Upper lobe of left lung (tissue), 6 donors: ENCODE measurements at regions not wholly inside any gene's neighbourhood (a gene's known extent, or its start where the extent isn't known, plus 50 kb on each side); places are given as distances from the start of the nearest gene placed in this dataset.
"Not testable (repeated sequence)": the region's sequence is repeated elsewhere in the genome, so short reads cannot be mapped to it uniquely, and the experiment has no call there.

Experiments
- ATAC-seq, 2 donors: fragments of 200-7000 bp; cut with Tn5 transposase; one replicate each; pipeline ENCODE4 v1.9.1; 2022; ENCODE audit warnings: mild to moderate bottlenecking in 2 of 2, moderate library complexity in 2 of 2; ENCODE audit not compliant: low FRiP score in 2 of 2
- DNase-seq, 2 donors: peaks; one replicate each; pipeline ENCODE4 v3.0.0-alpha.2; 2019 to 2020
- H3K27ac ChIP-seq, 4 donors: fragments of 200-600 bp; sonication (generic); one replicate each; pipeline ENCODE4 v1.5.1; 2016 to 2019
- H3K27me3 ChIP-seq, 4 donors: fragments of 200-600 bp; sonication (generic); one replicate each; pipeline ENCODE4 v1.5.1; 2017 to 2019
- H3K36me3 ChIP-seq, 4 donors: fragments of 200-600 bp; sonication (generic); one replicate each; pipeline ENCODE4 v1.5.1; 2016 to 2019
- H3K4me1 ChIP-seq, 4 donors: fragments of 200-600 bp; sonication (generic); one replicate each; pipeline ENCODE4 v1.5.1; 2018 to 2019
- H3K4me3 ChIP-seq, 4 donors: fragments of 200-600 bp; sonication (generic); one replicate each; pipeline ENCODE4 v1.5.1; 2017 to 2019; ENCODE audit warnings: mild to moderate bottlenecking in 2 of 4, moderate library complexity in 1 of 4
- H3K9me3 ChIP-seq, 4 donors: fragments of 200-600 bp; sonication (generic); one replicate each; pipeline ENCODE4 v1.5.1; 2018 to 2019
- CTCF ChIP-seq, 6 experiments: fragments of 450-650 bp in 4 of 6; fragments of 200-600 bp in 2 of 6; sonication (generic) in 2 of 6; IDR thresholded peaks; one replicate each; pipeline ENCODE4 v1.5.1; 2016 to 2019; ENCODE audit warnings: antibody characterized with exemption in 6 of 6
- EP300 ChIP-seq, 4 donors: sonication (generic); formaldehyde crosslinking; IDR thresholded peaks; one replicate each; pipeline ENCODE4 v1.5.1; 2017; ENCODE audit warnings: antibody characterized with exemption in 4 of 4, control low read depth in 2 of 4
- POLR2A ChIP-seq, 4 donors: fragments of 450-650 bp; IDR thresholded peaks; one replicate each; pipeline ENCODE4 v1.5.1; 2016 to 2017; ENCODE audit warnings: antibody characterized with exemption in 4 of 4, mild to moderate bottlenecking in 2 of 4
- POLR2AphosphoS5 ChIP-seq, 2 donors: sonication (generic); formaldehyde crosslinking; IDR thresholded peaks; one replicate each; pipeline ENCODE4 v1.5.1; 2017; ENCODE audit warnings: antibody characterized with exemption in 2 of 2
- WGBS, 2 donors: methylation state at CpG; one replicate each; pipeline ENCODE4 v1.1.5; 2017 to 2018; 5-methylcytosine and 5-hydroxymethylcytosine counted together
- donor health status: DM: no; HTN: no; CAD: no; lungs with moderate emphysema.
- donor health status: DM: no; HTN: yes; CAD: no; lungs with severe emphysema.

GRCh38 chr10:90007226-90007625 lies 305.8 kb downstream of the KIF20B start:
- no peak overlapping the region for H3K27ac ChIP-seq
- 89 to 97% methylated on average over 1 of the region's 1 CpG for WGBS, 2 donors
- no peaks in the 10 kb centered on the region for H3K27me3 ChIP-seq
- TF ChIP-seq CTCF (IDR thresholded peaks at IDR 0.05), result no peak
- no peak for TF ChIP-seq POLR2A (IDR thresholded peaks at IDR 0.05)
- TF ChIP-seq POLR2AphosphoS5 (IDR thresholded peaks at IDR 0.05), result no peak
- TF ChIP-seq EP300 (IDR thresholded peaks at IDR 0.05), result no peak
- no peaks in the 10 kb centered on the region for H3K4me1 ChIP-seq
- no peak for ATAC-seq
- no peaks in the 10 kb centered on the region for H3K36me3 ChIP-seq
- no peak overlapping the region for H3K4me3 ChIP-seq
- DNase-seq, result no peak
- peaks cover 0 to 3% (median 0%) of the 10 kb centered on the region in 4 donors for H3K9me3 ChIP-seq

GRCh38 chr10:90011281-90011680 lies 309.9 kb downstream of the KIF20B start:
- peak in 1 of 2 donors; percentile 46 for DNase-seq
- not testable (repeated sequence) for H3K27me3 ChIP-seq, H3K4me3 ChIP-seq, ATAC-seq, H3K36me3 ChIP-seq, H3K27ac ChIP-seq, H3K9me3 ChIP-seq, H3K4me1 ChIP-seq
- 80 to 100% methylated on average over 2 to 14 of the region's 14 CpGs for WGBS, 2 donors

GRCh38 chr10:90018819-90019218 lies 317.4 kb downstream of the KIF20B start:
- ATAC-seq, result no peak
- TF ChIP-seq POLR2AphosphoS5 (IDR thresholded peaks at IDR 0.05), result no peak
- TF ChIP-seq EP300 (IDR thresholded peaks at IDR 0.05), result no peak
- TF ChIP-seq CTCF (IDR thresholded peaks at IDR 0.05), result no peak
- no peak for TF ChIP-seq POLR2A (IDR thresholded peaks at IDR 0.05)

GRCh38 chr10:90020506-90020905 lies 319.1 kb downstream of the KIF20B start:
- Histone ChIP-seq H3K27me3 (no peaks in the 10 kb centered on the region), H3K9me3 (no peaks in the 10 kb centered on the region), H3K27ac (no peak overlapping the region), H3K36me3 (no peaks in the 10 kb centered on the region), H3K4me3 (no peak overlapping the region), H3K4me1 (no peaks in the 10 kb centered on the region)
- ATAC-seq (no peak), DNase-seq (no peak)
- 83 to 91% methylated on average over 2 of the region's 2 CpGs for WGBS, 2 donors
- TF ChIP-seq POLR2A (IDR thresholded peaks at IDR 0.05), result no peak
- no peak for TF ChIP-seq POLR2AphosphoS5 (IDR thresholded peaks at IDR 0.05)
- no peak for TF ChIP-seq CTCF (IDR thresholded peaks at IDR 0.05)
- TF ChIP-seq EP300 (IDR thresholded peaks at IDR 0.05), result no peak

More at GRCh38 chr10:90018819-90019218, 317.4 kb downstream of the KIF20B start:
- H3K36me3 ChIP-seq, result no peaks in the 10 kb centered on the region
- no peaks in the 10 kb centered on the region for H3K4me1 ChIP-seq
- no peak overlapping the region for H3K27ac ChIP-seq
- no peaks in the 10 kb centered on the region for H3K9me3 ChIP-seq
- H3K27me3 ChIP-seq, result no peaks in the 10 kb centered on the region
- DNase-seq, result no peak
- no peak overlapping the region for H3K4me3 ChIP-seq
- 61 to 65% methylated on average over 2 of the region's 2 CpGs for WGBS, 2 donors

GRCh38 chr10:90023950-90024349 lies 322.6 kb downstream of the KIF20B start:
- no peaks in the 10 kb centered on the region for H3K36me3 ChIP-seq
- H3K27ac ChIP-seq, result no peak overlapping the region
- no peaks in the 10 kb centered on the region for H3K27me3 ChIP-seq
- no peak for ATAC-seq
- no peak for TF ChIP-seq EP300 (IDR thresholded peaks at IDR 0.05)
- TF ChIP-seq POLR2A (IDR thresholded peaks at IDR 0.05), result no peak
- no peak for TF ChIP-seq CTCF (IDR thresholded peaks at IDR 0.05)
- TF ChIP-seq POLR2AphosphoS5 (IDR thresholded peaks at IDR 0.05), result no peak
- DNase-seq, result no peak
- no peaks in the 10 kb centered on the region for H3K9me3 ChIP-seq
- no peak overlapping the region for H3K4me3 ChIP-seq
- 40 to 67% methylated on average over 1 of the region's 1 CpG for WGBS, 2 donors
- H3K4me1 ChIP-seq, result no peaks in the 10 kb centered on the region
